ELR (cell line): ENCODE measurements at regions not wholly inside any gene's neighbourhood (a gene's known extent, or its start where the extent isn't known, plus 50 kb on each side); places are given as distances from the start of the nearest gene placed in this dataset.

ENCODE experiments used
- DNase-seq: peaks from one replicate; pipeline ENCODE4 v3.0.0-alpha.2; 2015; ENCODE audit warnings: low read depth

DNA sequence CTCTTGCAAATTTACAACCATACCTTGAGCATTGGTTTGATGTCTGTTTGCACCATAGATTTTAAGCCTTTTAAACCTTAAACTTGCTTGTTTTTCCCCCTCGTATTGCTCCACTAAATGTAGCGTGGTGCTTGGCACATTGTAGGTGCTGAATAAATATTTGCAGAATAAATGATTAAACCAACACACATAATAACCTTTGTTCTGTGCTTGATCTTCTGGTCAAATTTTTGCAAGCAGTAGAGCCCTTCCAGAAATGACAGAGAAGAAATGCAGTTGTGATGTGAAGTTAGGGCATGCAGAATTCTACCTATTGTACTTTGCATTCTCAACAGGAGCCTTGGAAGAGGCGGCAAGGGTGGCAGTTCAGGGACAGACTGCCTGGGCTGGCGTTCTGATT, 394.4 kb upstream of the TBX3 start:
- no peak for DNase-seq

DNA sequence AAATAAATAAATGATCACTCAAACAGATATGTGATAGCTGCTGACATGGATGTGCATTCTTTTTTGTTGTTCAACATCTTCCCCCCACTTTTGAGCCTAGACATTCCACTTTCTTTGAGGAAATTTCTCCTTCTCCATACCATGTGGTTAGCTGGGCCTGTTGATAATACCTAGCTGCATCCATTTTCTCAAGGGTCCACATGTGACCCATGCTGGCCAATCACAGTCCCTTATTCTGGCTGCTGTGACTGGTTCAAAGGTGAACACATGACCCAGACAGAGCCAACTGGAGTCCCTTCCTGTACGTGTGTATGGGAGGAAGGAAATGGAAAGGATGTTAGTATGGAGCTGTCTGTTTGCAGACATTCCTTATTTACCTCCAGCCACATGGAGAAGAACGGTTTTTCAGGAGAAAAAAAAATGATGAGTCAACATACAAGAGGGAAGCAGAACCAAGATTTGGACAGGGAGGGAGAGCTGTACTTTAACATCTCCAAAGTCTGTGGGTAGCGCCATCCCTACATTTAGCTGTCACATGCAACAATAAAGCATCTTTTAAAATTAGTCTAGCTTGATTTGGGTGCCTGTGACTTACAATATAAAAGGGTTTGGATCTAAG, 391.7 kb upstream of the TBX3 start:
- peak; percentile 4 for DNase-seq

DNA sequence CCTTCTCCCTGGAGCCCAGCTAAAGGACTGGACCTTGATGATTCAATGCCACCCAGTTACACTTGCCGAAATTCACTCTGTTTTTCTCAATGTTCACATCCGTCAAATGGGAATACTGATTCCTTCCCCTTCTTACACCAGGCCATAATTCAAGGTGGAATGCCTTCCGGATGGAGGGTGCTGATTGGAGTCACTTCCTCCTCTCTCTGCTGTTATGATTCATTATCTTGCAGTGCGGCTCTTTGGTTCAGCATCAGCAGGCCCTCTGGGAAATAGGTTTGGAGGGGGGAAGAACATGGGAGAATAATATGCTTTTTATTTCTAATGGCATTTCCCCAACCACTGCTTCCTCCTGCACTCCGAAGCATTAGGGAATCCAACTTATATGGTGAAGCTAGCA, 390.6 kb upstream of the TBX3 start:
- DNase-seq = peak; percentile 3

DNA sequence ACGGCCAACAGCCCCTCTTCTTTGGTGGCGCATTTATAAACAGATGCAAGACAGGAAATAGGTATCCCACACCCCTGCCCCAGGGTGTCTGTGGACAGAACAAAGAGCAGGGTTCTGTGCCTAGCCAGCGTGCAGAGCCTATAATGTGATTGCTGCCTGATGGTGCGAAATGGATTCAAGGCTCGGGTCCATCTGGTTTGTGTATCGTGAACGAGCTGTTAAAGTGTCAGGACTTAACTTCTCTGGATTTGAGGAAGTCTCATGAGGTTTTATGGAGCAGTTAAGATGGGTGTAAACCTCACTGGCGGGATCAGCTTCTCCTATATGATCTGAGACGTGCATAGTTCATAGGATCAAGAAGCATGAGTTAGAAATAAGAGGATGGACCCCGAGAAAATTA, 388.7 kb upstream of the TBX3 start:
- DNase-seq = no peak

DNA sequence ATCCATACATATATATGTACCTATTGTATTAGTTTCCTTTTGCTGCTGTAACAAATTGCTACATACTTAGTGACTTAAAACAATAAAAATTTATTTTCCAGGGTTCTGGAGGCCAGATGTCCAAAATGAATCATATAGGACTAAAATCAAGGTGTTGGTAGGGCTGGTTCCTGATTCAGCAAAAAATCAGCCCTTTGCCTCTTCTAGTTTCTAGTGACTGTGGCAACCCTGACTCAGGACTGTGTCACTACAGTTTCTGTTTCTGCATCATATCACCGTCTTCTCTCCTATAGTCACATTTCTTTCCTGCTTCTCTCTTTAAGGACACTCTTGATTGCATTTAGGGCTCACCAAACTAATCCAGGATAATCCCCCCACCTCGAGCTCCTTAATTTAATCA, 386.3 kb upstream of the TBX3 start:
- peak; percentile 73 for DNase-seq

DNA sequence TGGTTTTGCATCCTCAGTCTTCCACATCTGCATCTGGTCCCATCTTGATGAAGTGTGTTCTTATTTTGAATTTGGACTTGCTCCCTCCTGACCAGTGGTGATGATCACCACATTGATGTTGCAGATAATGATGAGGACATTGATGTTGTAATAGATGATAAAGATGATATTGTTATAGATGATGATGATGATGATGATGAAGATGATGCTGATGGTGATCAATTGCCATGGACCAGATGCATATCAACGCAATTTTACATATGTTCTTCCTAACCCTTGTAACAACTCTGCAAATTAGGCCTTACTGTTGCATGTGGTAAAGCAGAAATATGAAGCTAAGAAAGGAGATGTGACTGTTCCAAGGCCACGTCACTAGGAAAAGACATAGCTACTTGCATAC, 380.3 kb upstream of the TBX3 start:
- DNase-seq = no peak

DNA sequence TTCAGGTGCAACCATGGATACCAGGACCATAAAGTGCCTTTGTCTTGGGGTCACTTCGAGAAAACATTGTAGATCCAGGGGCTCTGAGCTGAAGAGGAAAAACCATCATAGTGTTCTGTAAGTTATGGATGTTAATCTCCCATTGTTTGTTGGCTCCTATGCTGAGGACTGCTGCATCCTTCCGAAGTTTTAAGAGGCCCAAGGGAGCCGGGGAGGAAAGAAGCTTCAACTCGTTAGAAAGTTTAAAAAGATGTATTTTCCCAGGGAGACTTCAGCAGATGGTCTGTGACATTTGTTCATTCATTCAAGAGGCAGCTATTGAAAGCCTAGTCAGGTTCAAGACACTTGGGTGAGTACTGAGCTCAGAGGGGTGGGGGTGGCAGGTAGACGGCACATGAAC, 378.8 kb upstream of the TBX3 start:
- DNase-seq = no peak

DNA sequence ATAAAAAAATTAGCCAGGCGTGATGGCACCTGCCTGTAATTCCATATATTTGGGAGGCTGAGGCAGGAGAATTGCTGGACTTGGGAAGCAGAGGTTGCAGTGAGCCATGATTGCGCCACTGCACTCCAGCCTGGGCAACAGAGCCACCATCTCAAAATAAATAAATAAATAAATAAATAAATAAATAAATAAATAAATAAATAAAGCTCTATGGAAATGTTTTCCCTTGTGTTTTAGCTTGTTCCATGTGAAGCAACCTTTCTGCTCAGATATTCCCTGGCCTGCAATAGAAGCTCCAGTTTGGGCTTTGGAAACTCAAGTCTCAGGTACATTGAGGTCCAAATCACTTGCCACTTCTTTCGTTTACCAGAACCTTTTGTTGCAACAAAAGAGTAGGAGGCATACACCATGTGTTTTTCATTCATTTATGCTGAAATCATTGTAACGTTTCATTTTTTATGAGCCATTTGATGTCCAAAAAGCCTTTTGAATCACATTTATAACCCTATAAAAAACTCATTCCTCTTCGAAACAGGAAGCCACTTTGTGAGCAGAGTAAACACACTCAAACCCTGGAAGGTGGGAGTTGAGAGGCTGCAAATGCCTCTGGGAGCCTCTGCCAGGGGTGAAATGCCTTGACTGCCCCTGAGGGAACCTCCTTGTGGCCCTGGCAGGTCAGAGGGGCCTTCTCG, 376.6 kb upstream of the TBX3 start:
- no peak for DNase-seq

DNA sequence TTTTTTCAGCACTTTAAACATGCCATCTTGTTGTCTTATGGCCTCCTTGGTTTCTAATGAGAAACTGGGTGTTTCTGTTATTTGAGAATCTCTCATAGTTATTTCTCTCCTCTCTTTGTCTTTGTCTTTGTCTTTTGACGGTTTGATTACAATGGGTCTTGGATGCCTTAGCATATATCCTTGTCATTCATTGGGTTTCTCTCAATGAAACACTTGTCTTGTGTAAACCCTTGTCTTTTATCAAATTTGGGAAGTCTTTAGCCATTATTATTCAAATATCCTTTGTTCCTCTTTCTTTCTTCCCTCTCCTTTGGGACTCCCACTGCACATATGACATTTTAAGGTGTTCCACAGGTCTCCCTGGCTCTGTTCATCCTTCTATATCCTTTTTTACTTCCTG, 373.5 kb upstream of the TBX3 start:
- no peak for DNase-seq

DNA sequence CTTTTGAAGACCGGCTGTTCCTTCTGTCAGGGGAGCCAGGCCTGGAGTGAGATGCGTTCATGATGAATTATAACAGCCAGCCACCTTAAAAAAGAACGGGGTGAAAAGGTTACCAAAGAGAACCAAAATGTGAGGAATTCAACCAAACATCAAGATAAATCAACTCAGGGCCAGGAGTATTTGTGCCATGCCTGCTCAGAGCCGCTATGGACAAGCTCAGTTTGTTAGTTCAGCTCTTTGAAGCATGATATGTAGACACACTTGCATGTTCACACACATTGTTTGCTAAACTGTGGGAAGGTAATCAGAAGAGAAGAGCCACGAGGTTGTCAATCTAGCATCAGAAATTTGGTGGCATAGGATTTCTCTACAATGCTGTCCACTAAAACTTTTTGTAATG, 367.4 kb upstream of the TBX3 start:
- no peak for DNase-seq

DNA sequence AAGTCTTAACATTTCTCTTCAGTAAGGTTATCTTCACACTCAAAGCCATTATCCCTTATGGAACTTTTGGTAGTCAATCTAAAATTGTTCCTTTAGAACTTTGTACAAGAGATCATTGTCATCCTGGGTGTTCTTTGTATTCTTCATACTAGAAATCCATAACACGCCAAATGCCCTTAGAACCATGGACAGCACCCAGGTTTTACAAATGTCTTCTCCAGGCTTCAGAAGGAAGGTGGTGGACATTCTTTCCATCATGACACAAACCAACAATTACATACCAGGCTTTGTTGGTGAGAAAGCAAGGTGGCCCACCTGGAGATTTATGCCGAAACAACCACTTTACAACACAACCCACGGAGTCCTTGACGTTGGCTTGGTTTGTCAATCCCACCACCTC, 365.6 kb upstream of the TBX3 start:
- DNase-seq = peak; percentile 7

DNA sequence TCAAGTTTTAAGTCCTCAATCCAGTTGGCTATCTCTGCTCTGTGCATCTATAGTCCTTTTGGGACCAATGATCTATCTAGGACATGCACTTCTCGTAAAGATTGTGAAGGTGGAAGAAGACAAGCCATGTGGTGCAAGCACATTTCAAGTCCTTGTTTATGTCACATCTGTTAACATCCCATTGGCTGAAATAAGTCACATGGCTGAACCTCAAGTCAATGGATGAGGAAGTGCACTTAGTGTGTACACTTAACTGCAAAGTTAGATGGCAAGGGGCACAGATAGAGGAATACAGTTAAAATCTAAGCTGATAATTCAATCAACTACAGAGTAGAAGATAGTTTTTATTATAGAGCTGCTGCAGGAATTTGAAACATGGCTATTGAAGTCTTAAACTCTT, 362.8 kb upstream of the TBX3 start:
- no peak for DNase-seq

DNA sequence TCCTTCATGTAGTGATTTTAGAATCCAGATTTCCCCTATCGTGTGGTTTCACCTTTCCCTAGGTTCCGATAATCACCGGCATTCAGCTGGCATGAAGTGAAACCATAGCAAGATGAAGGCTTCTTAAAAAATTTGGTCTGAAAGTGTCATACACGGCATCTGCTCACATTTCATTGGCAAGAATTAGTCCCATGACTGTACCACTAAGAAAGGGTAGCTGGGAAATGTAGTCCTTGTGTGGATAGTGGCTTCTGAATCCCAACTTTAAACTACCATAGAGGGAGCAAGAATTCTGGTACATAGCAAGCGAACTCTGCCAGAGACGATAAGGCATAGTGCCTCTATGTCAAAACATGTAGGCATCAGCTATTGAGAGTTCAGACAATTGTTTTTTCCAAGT, 360.1 kb upstream of the TBX3 start:
- DNase-seq = peak; percentile 3

DNA sequence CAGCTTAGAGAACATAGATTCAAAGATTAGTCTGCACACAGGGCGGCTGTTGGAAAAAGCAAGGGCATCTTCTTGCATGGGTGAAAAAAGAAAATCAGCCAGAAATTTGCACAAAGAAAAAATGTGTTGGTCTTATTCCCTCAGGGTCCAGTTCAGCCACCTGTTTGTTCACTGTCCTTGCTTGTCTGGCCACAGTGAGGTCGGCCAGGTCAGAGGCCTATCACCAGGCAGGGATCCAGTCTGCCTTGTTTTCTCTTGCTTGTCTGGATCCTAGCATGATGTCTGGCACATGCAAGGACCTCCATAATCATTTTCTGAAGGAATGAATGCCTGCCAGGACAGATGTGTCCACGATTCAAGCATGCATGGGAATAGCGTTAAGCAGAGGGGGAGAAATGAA, 359.1 kb upstream of the TBX3 start:
- DNase-seq = no peak

DNA sequence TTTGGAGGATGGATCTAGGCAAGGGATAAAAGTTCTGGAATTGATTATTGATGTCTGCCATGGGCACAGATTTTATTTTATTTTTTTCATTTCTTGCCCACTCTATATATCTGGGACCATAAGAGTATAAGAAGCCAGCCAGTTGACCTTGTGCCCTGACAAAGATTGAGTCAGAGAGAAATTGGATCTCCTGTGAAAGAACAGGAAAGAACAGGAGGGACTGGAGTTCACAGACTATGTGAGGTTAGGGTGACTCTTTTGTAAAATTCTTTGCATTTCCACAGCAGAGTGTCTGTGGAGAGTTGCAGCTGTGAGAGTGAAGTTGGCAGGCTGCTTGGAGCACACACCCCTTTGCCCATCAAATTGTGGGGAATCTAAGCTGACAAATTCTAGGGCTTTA, 358.4 kb upstream of the TBX3 start:
- DNase-seq = peak; percentile 30

DNA sequence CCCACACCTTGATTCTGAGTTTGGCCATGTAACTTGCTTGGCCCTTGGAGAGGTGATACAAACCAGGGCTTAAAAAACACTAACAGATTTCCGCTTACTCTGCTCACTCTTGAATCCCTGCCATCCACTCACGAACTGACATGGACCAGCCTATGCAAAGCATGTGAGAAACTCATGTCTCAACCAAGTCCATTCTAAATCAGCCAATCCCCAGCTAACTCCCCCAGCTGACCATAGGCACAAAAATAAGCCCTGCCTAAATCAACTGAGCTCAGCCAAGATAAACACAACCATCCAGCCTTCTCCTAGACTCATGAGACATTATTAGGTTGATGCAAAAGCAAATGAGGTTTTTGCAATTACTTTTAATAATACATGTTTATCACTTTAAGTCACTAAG, 353.9 kb upstream of the TBX3 start:
- no peak for DNase-seq

DNA sequence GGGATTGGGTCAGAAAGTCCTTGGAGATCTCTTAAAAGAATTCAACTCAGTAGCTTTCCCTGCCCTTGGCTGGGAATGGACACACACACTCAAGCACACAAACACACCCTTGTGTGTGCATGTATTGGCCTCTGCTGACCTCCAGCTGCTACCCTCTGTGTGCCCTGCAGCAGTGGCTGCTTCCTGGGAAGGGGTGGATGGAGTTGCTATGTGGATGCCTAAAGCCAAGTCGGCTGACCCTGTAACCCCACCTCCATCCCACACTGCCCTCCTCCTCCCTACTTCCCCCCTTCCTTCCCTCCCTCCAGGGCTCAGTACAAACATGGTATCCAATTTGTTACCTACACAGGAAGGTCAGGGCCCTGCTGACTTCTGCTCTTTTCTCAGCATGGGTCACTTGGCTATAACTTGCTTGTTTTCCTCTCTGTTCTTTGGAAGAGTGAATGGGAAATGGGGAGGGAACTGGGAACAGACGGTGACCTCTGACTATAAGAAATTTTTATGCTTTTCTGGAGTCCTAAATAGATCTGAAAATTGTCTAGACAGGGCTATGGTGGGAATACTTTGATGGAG, 351.6 kb upstream of the TBX3 start:
- DNase-seq = no peak

DNA sequence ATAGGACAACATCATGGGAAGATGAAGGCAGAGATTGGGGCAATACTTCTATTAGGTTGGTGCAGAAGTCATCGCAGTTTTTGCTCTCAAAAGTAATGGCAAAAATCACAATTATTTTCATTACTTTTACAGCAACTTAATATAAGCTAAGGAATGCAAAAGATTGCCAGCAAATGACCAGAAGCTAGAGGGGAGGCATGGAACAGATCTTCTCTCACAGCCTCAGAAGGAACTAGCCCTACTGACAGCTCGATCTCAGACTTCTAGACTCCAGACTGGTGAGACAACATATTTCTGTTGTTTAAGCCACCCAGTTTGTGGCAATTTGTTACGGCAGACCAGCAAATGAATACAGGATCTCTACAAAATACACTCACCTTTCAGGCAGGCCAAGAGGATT, 348.5 kb upstream of the TBX3 start:
- no peak for DNase-seq

DNA sequence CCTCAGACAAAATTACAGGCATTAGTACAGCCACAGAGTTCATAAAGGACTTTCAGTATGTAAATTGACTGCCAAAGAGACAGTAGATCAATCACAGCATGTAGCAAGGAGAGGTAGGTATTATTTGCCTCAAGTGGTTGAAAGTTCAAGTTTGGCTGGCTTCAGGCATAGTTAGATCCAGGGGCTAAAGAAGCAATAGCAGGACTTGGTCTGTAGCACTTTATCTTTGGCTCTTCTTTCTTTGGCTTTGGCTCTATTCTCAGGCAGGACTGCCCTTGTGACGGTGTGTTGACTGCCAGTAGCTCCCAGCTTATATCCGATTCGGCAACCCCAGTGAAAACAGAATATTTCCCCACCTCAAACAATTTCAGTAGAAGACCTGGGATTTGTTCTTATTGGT, 346.0 kb upstream of the TBX3 start:
- no peak for DNase-seq

DNA sequence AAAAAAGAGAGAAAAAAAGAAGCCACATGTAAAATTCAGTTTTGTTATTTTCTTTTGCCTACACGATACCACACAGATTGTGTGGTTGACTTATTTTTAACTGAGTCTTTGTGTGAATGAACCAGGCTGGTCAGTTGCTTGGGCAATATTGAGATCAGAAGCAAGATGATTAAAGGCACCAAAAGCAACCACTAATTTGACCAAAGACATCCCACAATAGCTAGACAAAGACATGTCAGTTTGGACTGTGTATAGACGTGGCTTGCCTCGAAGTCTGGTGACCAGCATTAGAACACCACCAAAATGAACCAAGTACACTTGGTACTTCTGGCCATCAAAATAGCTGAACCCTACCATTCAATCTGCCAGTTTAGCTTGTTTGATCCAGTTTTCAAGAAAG, 340.6 kb upstream of the TBX3 start:
- DNase-seq = no peak

DNA sequence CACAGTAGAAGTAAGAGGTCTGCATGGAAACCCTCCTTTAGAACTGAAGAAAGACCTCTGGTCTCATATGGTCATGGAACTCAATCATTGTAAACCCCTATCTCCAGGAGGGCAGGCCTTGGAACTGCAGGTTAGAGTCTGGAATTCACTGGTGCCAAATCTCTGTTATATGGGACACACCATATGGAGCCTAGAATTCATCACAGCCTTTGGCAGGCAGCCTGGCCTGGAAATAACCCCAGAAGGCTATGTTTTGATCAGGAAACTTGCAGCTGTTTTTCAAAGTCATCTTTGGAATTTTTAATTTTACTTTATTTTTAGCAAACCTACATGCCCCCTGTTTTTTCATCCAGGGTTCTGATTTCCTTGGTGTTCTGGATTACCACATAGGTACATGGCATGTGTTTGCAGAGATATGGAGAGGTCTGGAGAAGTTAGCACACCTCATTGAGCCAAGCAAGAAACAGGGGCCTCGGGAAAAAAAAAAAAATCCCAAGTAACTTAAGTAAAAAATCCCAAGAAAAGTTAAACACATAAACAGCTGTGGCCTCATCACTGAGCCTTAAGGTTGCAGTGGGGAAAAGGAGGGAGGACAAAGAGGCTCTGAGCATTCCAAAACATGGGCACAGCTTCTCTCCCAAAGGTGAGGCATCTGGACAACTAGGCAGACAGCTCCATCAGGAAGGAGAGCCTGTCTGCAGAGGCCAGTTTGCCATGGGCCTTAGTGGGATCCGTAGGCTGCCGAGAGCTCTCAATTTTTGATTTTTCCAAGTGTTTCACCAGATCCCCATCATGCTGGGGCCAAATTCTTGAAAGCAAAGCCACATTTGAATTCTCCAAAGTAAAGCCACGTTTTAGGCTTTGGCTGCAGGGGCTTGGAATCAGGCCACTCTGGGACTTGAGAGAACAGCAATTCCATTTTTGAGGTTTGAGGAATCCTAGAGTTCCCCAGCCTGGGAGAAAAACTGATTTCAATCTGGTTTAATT, 339.6 kb upstream of the TBX3 start:
- no peak for DNase-seq

DNA sequence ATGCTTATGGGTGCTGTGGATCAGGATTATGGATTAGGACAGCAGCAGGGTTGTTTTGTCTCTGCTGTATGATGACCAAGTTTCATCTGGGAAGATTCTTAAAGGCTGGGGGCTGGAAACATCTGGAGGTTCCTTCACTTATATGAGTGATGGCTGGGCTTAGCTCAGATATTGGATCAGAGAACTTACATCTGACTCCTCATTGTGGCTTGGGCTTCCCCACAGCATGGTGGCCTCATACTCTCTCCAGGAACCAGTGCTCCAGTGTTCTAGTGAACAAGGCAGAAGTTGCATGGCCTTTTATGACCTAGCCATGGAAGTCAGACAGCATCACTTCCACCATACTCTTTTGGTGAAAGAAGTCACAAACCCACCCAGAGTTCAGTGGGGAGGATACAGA, 336.1 kb upstream of the TBX3 start:
- no peak for DNase-seq

DNA sequence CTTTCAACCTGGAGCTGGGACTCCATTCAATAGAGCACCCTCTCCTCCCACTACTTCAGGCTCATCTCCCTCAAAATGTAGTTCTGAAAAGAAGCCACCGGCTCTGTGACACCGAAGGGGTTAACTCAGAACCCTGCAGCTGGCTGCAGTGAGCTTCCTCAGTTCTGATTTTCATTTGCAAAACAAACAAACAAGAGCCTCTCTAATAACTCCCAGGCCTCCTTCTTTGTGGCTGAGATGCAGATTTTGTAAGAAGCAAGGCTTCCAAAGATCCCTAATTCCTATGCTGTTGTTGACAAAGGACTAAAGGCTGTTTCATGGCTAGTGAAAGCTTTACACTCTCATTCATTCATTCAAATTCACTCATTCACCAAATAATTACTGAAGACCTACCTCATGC, 333.4 kb upstream of the TBX3 start:
- DNase-seq = no peak
